OCI-LY7 (cell line): ENCODE measurements at regions not wholly inside any gene's neighbourhood (a gene's known extent, or its start where the extent isn't known, plus 50 kb on each side); places are given as distances from the start of the nearest gene placed in this dataset.

Experiments
- CTCF ChIP-seq: fragments of 200-600 bp; sonication (generic); conservative IDR thresholded peaks from 2 replicates; pipeline ENCODE4 v1.5.1; 2014; ENCODE audit warnings: mild to moderate bottlenecking, antibody characterized with exemption, low read length, moderate library complexity, mixed read lengths
- EZH2phosphoT487 ChIP-seq: fragments of 200-600 bp; sonication (generic); IDR thresholded peaks from 2 replicates; pipeline ENCODE4 v1.6.1; 2018; ENCODE audit warnings: low read depth, borderline replicate concordance, mild to moderate bottlenecking, mixed run types, antibody characterized with exemption, low read length, moderate library complexity, mixed read lengths

GRCh38 chr2:153394247-153394646, 84.3 kb downstream of the RPRM start:
- TF ChIP-seq CTCF (no peak), EZH2phosphoT487 (no peak)
